Spleen (tissue), 11 donors: ENCODE measurements at regions not wholly inside any gene's neighbourhood (a gene's known extent, or its start where the extent isn't known, plus 50 kb on each side); places are given as distances from the start of the nearest gene placed in this dataset.

Experiments
- DNase-seq: peaks from one replicate; pipeline ENCODE4 v3.0.0-alpha.2; 2020
- H3K27ac ChIP-seq, 8 donors: fragments of 200-600 bp; sonication (generic) in 7 of 8; 1 replicate in 4 of 8; 2 replicates in 4 of 8; pipeline versions ENCODE4 v1.5.0 to v1.8.0; 2016 to 2021; ENCODE audit warnings: inconsistent platforms in 4 of 8, mild to moderate bottlenecking in 4 of 8, moderate library complexity in 1 of 8
- H3K27me3 ChIP-seq, 7 donors: fragments of 200-600 bp; sonication (generic) in 6 of 7; replicated peaks in 1 of 7; 1 replicate in 4 of 7; 2 replicates in 3 of 7; pipeline versions ENCODE4 v1.5.0 to v1.8.0; 2016 to 2021; ENCODE audit warnings: inconsistent platforms in 3 of 7, mild to moderate bottlenecking in 1 of 7
- H3K36me3 ChIP-seq, 6 donors: fragments of 200-600 bp; sonication (generic) in 5 of 6; 1 replicate in 4 of 6; 2 replicates in 2 of 6; pipeline versions ENCODE4 v1.5.0 to v1.8.0; 2016 to 2021; ENCODE audit warnings: inconsistent platforms in 2 of 6
- H3K4me1 ChIP-seq, 6 donors: fragments of 200-600 bp; sonication (generic) in 5 of 6; 1 replicate in 3 of 6; 2 replicates in 3 of 6; pipeline versions ENCODE4 v1.5.0 to v1.8.0; 2016 to 2021; ENCODE audit warnings: inconsistent platforms in 3 of 6
- H3K4me3 ChIP-seq, 8 donors: fragments of 200-600 bp; sonication (generic) in 7 of 8; 1 replicate in 4 of 8; 2 replicates in 4 of 8; pipeline versions ENCODE4 v1.5.0 to v1.8.0; 2016 to 2021; ENCODE audit warnings: inconsistent platforms in 4 of 8, mild to moderate bottlenecking in 4 of 8, moderate library complexity in 2 of 8
- H3K9me3 ChIP-seq, 8 donors: fragments of 200-600 bp; sonication (generic) in 7 of 8; 1 replicate in 4 of 8; 2 replicates in 4 of 8; pipeline versions ENCODE4 v1.5.0 to v1.8.0; 2016 to 2021; ENCODE audit warnings: inconsistent platforms in 4 of 8
- CTCF ChIP-seq, 11 experiments: fragments of 200-600 bp in 7 of 11; fragments of 450-650 bp in 4 of 11; sonication (generic) in 4 of 11; IDR thresholded peaks in 8 of 11; conservative IDR thresholded peaks in 3 of 11; 1 replicate in 7 of 11; 2 replicates in 4 of 11; pipeline versions ENCODE4 v1.4.0 to v1.8.0; 2016 to 2021; ENCODE audit warnings: antibody characterized with exemption in 11 of 11, inconsistent platforms in 4 of 11, mild to moderate bottlenecking in 1 of 11
- POLR2A ChIP-seq, 3 donors: fragments of 450-650 bp; IDR thresholded peaks; one replicate each; pipeline ENCODE4 v1.5.1; 2017; ENCODE audit warnings: antibody characterized with exemption in 3 of 3, mild to moderate bottlenecking in 1 of 3
- POLR2AphosphoS5 ChIP-seq, 3 donors: sonication (generic); formaldehyde crosslinking; IDR thresholded peaks; one replicate each; pipeline ENCODE4 v1.5.1; 2017; ENCODE audit warnings: antibody characterized with exemption in 3 of 3
- WGBS, 5 donors: extraction: QIAGEN DNeasy Blood & Tissue Kit in 3 of 5; methylation state at CpG; one replicate each; pipeline versions ENCODE4 v1.1.5 to v1.1.7; 2013 to 2018; 5-methylcytosine and 5-hydroxymethylcytosine counted together
- intact Hi-C: fragments of 100-400 bp; cut with DNase I; formaldehyde crosslinking; loops from one replicate; pipeline ENCODE4 v1.15.0; 2023; ENCODE audit warnings: low total_unique reads
- donor health status: healthy with polysubstance abuse.
- donor health status: DM: no; HTN: no; CAD: no; lungs with moderate emphysema.
- donor health status: DM: no; HTN: no; CAD: no.
- donor health status: Bipolar disorder and iron deficiency.
- donor health status: healthy.
- donor health status: DM: no; HTN: no; CAD: no.
- donor health status: DM: yes; HTN: yes; CAD: no.

- Histone ChIP-seq H3K27ac (no peak overlapping the region), H3K36me3 (no peaks in the 10 kb centered on the region), H3K9me3 (no peaks in the 10 kb centered on the region), H3K4me3 (no peak overlapping the region), H3K4me1 (no peaks in the 10 kb centered on the region), H3K27me3 (no peaks in the 10 kb centered on the region)
- 74 to 88% (median 83%) methylated on average over 1 of the region's 1 CpG for WGBS, 5 donors
- intact Hi-C loops = no loop called here
- TF ChIP-seq POLR2A (IDR thresholded peaks at IDR 0.05) = no peak
- no peak for DNase-seq
Measured at GRCh38 chrX:99750721-99751120, 659.4 kb downstream of the PCDH19 start.

- Histone ChIP-seq H3K9me3 (peaks cover 0 to 5% (median 0%) of the 10 kb centered on the region in 8 donors), H3K4me3 (no peak overlapping the region), H3K4me1 (no peaks in the 10 kb centered on the region), H3K27ac (no peak overlapping the region), H3K36me3 (no peaks in the 10 kb centered on the region), H3K27me3 (no peaks in the 10 kb centered on the region)
- TF ChIP-seq POLR2AphosphoS5 (IDR thresholded peaks at IDR 0.05) (no peak), POLR2A (IDR thresholded peaks at IDR 0.05) (no peak), CTCF (IDR thresholded peaks at IDR 0.05 in 8 of 11, conservative IDR thresholded peaks at IDR 0.05 in 3 of 11) (no peak)
- intact Hi-C loops = no loop called here
- WGBS, 5 donors = 60 to 93% (median 71%) methylated on average over 1 to 3 of the region's 3 CpGs
- DNase-seq = no peak
Measured at GRCh38 chrX:99722094-99722493, 688.0 kb downstream of the PCDH19 start.

GRCh38 chrX:99719140-99719539 lies 690.9 kb downstream of the PCDH19 start:
- 69 to 93% (median 79%) methylated on average over 6 of the region's 6 CpGs for WGBS, 5 donors
- no peaks in the 10 kb centered on the region for H3K4me1 ChIP-seq
- intact Hi-C loops = no loop called here
- H3K9me3 ChIP-seq = peaks cover 0 to 5% (median 0%) of the 10 kb centered on the region in 8 donors
- no peaks in the 10 kb centered on the region for H3K36me3 ChIP-seq
- H3K27me3 ChIP-seq = no peaks in the 10 kb centered on the region
- no peak overlapping the region for H3K4me3 ChIP-seq
- TF ChIP-seq CTCF (IDR thresholded peaks at IDR 0.05 in 8 of 11, conservative IDR thresholded peaks at IDR 0.05 in 3 of 11) (no peak), POLR2AphosphoS5 (IDR thresholded peaks at IDR 0.05) (no peak), POLR2A (IDR thresholded peaks at IDR 0.05) (no peak)
- no peak for DNase-seq
- no peak overlapping the region for H3K27ac ChIP-seq

GRCh38 chrX:99717716-99718115 lies 692.4 kb downstream of the PCDH19 start:
- Histone ChIP-seq H3K4me1 (no peaks in the 10 kb centered on the region), H3K36me3 (no peaks in the 10 kb centered on the region), H3K4me3 (no peak overlapping the region), H3K9me3 (peaks cover 0 to 5% (median 0%) of the 10 kb centered on the region in 8 donors), H3K27me3 (no peaks in the 10 kb centered on the region), H3K27ac (no peak overlapping the region)
- no peak for TF ChIP-seq POLR2AphosphoS5 (IDR thresholded peaks at IDR 0.05)
- TF ChIP-seq POLR2A (IDR thresholded peaks at IDR 0.05) = no peak
- TF ChIP-seq CTCF (IDR thresholded peaks at IDR 0.05 in 8 of 11, conservative IDR thresholded peaks at IDR 0.05 in 3 of 11) = no peak
- intact Hi-C loops = no loop called here
- WGBS, 5 donors = 0 to 52% (median 45%) methylated on average over 1 to 2 of the region's 2 CpGs; no CpG with 5 or more reads in 1 of the 5 donors
- DNase-seq = no peak

- H3K9me3 ChIP-seq = no peaks in the 10 kb centered on the region
- no peak overlapping the region for H3K4me3 ChIP-seq
- no peaks in the 10 kb centered on the region for H3K27me3 ChIP-seq
- TF ChIP-seq POLR2A (IDR thresholded peaks at IDR 0.05) = no peak
- no peak for DNase-seq
- H3K27ac ChIP-seq = no peak overlapping the region
- WGBS, 5 donors = 66 to 82% (median 75%) methylated on average over 4 of the region's 4 CpGs
- H3K4me1 ChIP-seq = no peaks in the 10 kb centered on the region
- intact Hi-C loops = no loop called here
- no peaks in the 10 kb centered on the region for H3K36me3 ChIP-seq
Measured at GRCh38 chrX:99705701-99706100, 704.4 kb downstream of the PCDH19 start.
